Muscle layer of colon (tissue), 2 donors: ENCODE measurements at regions not wholly inside any gene's neighbourhood (a gene's known extent, or its start where the extent isn't known, plus 50 kb on each side); places are given as distances from the start of the nearest gene placed in this dataset.

ENCODE experiments used
- H3K27ac ChIP-seq: one replicate; pipeline ENCODE4 v1.7.0; 2013; ENCODE audit warnings: low read depth, mild to moderate bottlenecking, low read length, moderate library complexity
- H3K27me3 ChIP-seq, 2 donors: one replicate each; pipeline ENCODE4 v1.7.0; 2013; ENCODE audit warnings: low read length in 2 of 2, mild to moderate bottlenecking in 2 of 2; ENCODE audit not compliant: insufficient read depth in 2 of 2, control insufficient read depth in 1 of 2
- H3K36me3 ChIP-seq: one replicate; pipeline ENCODE4 v1.7.0; 2013; ENCODE audit warnings: mild to moderate bottlenecking, low read length; ENCODE audit not compliant: insufficient read depth
- H3K4me1 ChIP-seq: one replicate; pipeline ENCODE4 v1.7.0; 2013; ENCODE audit warnings: mild to moderate bottlenecking, low read length; ENCODE audit not compliant: insufficient read depth
- H3K4me3 ChIP-seq, 2 donors: one replicate each; pipeline ENCODE4 v1.7.0; 2013; ENCODE audit warnings: low read length in 2 of 2, low read depth in 1 of 2, mild to moderate bottlenecking in 1 of 2, moderate library complexity in 1 of 2
- H3K9ac ChIP-seq: one replicate; pipeline ENCODE4 v1.7.0; 2013; ENCODE audit warnings: low read length
- H3K9me3 ChIP-seq: one replicate; pipeline ENCODE4 v1.7.0; 2013; ENCODE audit warnings: mild to moderate bottlenecking, low read length
- donor health status: abdominal sarcoma.
- donor health status: Adenocarcinoma of cecum.

DNA sequence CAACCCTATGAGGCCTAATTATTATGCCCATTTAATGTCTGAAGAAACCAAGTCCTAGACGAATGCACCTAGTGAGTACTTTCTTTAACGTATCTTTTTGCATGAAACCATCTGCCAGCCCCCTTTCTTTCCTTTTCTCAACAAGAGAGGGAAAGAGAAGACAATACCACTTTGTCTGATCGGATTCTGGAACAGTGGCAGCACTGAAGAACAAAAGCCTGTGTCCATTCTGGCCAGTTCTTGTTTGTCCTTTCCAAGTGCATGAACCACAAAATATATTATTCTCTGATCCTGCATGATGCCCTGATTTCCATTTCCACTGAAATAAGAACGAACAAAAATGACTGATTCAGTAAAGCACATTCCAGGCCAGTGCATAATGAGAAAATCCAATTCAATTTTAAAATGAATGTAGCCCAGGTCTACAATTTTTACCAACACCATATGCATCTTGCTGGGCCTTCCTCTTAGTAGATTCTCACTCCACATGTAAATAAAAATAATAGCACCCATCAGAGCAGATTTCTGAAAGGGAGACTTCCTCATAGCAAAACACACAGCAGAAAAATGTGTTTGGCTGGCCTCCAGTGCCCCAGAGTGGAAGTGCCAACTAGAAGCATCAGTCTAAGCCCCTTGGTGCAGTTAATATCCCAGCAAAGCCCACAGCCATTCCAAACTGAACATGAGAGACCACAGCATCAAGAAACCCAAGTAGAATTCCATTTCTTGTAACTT, 422.6 kb upstream of the ID2 start:
- no peak overlapping the region for H3K27ac ChIP-seq
- H3K36me3 ChIP-seq = no peaks in the 10 kb centered on the region
- no peaks in the 10 kb centered on the region for H3K27me3 ChIP-seq
- no peaks in the 10 kb centered on the region for H3K4me1 ChIP-seq
- no peak overlapping the region for H3K4me3 ChIP-seq
- no peak overlapping the region for H3K9ac ChIP-seq
- H3K9me3 ChIP-seq = no peaks in the 10 kb centered on the region

DNA sequence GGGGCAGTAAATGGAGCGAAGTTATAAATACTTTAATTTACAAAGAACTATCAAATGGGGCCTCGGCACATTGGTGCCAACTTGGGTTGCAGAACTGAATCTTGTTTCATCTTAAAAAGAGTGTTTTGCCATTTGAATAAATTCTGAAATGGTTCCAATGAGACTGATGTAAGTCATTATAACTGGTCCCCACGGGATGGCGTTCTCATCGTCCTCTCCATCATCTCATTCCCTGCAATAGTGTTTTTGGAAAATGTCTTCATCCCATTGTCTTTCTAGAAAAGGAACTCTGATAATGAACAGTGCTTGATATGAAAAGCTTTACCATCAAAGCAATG, 422.0 kb upstream of the ID2 start:
- no peaks in the 10 kb centered on the region for H3K36me3 ChIP-seq
- H3K4me1 ChIP-seq = no peaks in the 10 kb centered on the region
- no peaks in the 10 kb centered on the region for H3K27me3 ChIP-seq
- H3K27ac ChIP-seq = no peak overlapping the region
- H3K9ac ChIP-seq = no peak overlapping the region
- H3K9me3 ChIP-seq = no peaks in the 10 kb centered on the region
- H3K4me3 ChIP-seq = no peak overlapping the region

DNA sequence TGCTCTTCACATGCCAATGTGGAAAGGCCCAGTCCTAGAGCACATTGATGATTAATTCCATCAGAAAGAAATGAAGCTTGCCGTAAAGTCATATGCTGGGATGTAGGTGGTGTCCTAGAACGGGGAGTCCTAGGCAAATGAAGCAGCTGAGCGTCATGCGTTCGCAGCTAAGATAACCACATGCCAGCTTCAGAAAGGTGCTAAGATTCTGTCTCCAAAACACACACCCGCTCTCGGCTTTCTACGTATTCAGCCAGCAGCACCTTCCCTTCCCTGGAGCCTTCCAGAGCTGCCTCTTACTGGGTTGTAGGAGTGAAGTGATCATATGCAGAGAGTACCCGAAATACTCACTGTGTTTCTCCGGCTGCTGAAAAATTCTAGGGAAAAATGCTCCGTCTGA, 421.6 kb upstream of the ID2 start:
- no peaks in the 10 kb centered on the region for H3K27me3 ChIP-seq
- no peaks in the 10 kb centered on the region for H3K4me1 ChIP-seq
- H3K9ac ChIP-seq = no peak overlapping the region
- no peaks in the 10 kb centered on the region for H3K36me3 ChIP-seq
- H3K9me3 ChIP-seq = no peaks in the 10 kb centered on the region
- H3K4me3 ChIP-seq = no peak overlapping the region
- H3K27ac ChIP-seq = no peak overlapping the region

DNA sequence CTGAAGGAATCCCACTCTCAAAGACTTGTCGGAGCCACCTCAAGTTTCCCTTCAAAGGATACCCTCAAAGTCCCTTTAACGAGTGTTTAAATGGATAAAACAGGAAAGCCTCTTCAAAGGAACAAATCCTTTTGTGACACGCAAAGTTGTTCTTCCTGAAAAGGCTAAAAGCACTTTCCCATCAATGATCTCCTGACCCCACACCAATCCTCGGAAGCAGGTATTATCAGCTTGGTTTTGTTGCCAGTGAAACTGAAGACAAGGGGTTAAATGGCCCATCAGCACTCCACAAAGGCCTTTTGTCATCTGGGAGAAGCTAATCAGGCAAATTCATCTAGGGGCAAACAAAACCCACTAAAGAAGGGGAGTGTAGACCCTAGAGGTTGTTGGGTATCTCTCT, 418.0 kb upstream of the ID2 start:
- Histone ChIP-seq H3K9ac (no peak overlapping the region), H3K27me3 (no peaks in the 10 kb centered on the region), H3K9me3 (no peaks in the 10 kb centered on the region), H3K27ac (no peak overlapping the region), H3K4me1 (no peaks in the 10 kb centered on the region), H3K4me3 (no peak overlapping the region), H3K36me3 (no peaks in the 10 kb centered on the region)

DNA sequence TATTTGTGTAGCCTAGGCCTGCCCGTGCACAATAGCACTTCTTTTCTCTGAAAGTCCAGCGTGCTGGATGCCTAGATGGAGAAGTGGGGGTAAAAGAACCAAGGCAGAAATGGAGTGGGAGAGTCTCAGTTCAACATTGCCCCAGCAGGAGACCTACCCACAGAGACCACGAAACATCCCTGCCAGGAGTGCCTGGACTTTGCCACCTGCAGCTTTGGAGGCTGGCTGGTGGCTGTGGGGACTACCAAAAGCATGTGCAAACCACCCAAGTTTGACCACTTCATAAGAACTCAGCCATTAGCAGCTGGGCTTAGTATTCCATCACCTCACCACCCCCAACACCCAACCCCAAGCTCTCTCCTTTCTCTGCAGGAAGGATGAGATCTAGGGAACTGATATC, 416.9 kb upstream of the ID2 start:
- Histone ChIP-seq H3K9me3 (no peaks in the 10 kb centered on the region), H3K36me3 (no peaks in the 10 kb centered on the region), H3K9ac (no peak overlapping the region), H3K27ac (no peak overlapping the region), H3K27me3 (no peaks in the 10 kb centered on the region), H3K4me3 (no peak overlapping the region), H3K4me1 (no peaks in the 10 kb centered on the region)

DNA sequence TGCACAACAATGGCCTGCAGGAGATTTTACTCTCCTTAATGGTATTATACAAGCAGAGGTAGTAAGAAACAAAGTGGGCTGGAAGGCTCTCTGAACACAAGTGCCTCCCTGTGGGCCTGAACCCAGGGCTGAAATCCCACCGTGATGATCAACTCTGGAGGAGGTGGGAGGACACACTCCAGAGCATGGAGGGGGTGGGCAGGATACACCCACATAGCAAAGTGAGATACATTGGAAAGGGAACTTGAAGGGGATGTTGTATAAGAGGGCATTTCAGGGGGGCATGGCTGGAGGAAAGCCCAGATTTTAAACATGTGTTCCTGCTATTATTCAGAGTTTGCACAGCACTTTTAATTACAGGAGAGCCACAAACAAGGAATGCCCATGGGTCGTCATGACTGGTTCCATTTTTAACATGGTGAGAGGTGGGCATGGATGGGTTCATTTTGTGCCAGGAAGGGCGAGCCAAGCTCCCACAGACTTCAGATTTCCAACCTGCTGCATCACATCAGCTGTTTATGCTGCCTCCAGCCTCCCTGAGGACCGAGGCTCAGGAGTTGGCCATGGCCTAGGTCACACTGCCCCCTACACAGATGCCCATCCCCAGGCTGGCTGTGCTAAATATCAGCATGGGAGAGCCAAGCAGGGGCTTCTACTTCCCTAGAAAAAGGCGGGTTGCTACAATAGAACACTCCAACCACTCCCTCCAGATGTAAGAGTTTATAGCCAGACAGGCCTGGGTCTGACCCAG, 416.2 kb upstream of the ID2 start:
- no peaks in the 10 kb centered on the region for H3K27me3 ChIP-seq
- no peak overlapping the region for H3K27ac ChIP-seq
- H3K9me3 ChIP-seq = no peaks in the 10 kb centered on the region
- no peak overlapping the region for H3K9ac ChIP-seq
- H3K36me3 ChIP-seq = no peaks in the 10 kb centered on the region
- no peak overlapping the region for H3K4me3 ChIP-seq
- H3K4me1 ChIP-seq = no peaks in the 10 kb centered on the region

DNA sequence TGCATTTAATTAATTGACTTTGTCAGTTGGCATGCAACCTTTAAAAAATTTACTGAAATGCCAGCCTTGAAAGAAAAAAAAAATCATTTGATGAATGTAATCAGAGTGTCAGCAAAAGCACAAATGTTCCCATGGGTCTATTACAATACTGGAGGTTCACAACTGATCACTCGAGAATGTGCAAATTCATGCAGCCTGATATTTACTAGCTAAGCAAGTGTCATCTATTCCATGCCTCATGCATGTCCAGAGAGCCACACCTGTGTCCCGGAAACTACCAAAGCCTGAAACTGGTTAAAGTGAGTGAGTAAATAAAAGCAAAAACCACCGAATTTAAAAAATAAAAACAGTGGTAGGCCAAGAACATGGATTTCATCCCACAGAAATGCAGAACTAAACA, 415.3 kb upstream of the ID2 start:
- Histone ChIP-seq H3K27ac (no peak overlapping the region), H3K4me1 (no peaks in the 10 kb centered on the region), H3K9ac (no peak overlapping the region), H3K4me3 (no peak overlapping the region), H3K9me3 (no peaks in the 10 kb centered on the region), H3K36me3 (no peaks in the 10 kb centered on the region), H3K27me3 (no peaks in the 10 kb centered on the region)

DNA sequence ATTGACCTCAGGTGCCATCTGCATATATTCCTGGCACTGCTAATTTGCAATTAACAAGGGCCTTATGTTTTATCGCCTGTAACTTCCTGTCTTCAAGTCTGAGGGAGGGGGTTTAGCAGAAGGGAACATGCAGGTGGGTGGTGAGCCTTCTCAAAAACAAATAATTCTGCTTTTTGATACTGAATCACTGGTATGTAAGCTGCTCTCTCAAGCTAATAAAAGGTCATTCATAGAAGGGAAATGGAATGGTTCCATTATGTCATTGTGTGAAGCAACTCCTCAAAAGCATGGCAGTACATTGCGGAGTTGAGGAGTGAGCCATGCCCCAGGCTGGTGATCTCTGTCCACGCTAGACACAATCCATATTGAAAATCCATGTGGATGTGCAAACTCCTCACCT, 414.8 kb upstream of the ID2 start:
- H3K27me3 ChIP-seq = no peaks in the 10 kb centered on the region
- no peak overlapping the region for H3K9ac ChIP-seq
- no peaks in the 10 kb centered on the region for H3K4me1 ChIP-seq
- no peak overlapping the region for H3K27ac ChIP-seq
- no peaks in the 10 kb centered on the region for H3K9me3 ChIP-seq
- H3K4me3 ChIP-seq = no peak overlapping the region
- no peaks in the 10 kb centered on the region for H3K36me3 ChIP-seq

DNA sequence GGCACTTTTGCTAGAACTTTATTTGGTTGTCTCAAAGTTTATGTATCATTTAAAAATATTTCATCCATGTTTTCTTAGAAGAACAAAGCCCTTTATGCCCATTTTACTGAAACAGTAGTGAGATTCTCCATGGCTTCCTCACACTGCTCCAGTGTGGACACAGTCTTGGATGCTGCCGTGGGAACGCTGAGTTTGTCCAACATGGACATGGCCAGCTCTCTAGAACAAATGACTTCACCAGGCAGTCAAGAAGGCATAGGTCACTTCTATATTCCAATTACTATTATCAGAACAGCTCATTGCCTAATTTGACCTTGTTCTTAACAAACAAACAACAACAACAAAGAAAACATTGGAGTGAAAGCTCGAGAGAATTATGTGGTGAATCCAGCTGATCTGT, 414.1 kb upstream of the ID2 start:
- H3K36me3 ChIP-seq = no peaks in the 10 kb centered on the region
- no peak overlapping the region for H3K4me3 ChIP-seq
- no peaks in the 10 kb centered on the region for H3K9me3 ChIP-seq
- no peaks in the 10 kb centered on the region for H3K4me1 ChIP-seq
- H3K27ac ChIP-seq = no peak overlapping the region
- H3K9ac ChIP-seq = no peak overlapping the region
- H3K27me3 ChIP-seq = no peaks in the 10 kb centered on the region

DNA sequence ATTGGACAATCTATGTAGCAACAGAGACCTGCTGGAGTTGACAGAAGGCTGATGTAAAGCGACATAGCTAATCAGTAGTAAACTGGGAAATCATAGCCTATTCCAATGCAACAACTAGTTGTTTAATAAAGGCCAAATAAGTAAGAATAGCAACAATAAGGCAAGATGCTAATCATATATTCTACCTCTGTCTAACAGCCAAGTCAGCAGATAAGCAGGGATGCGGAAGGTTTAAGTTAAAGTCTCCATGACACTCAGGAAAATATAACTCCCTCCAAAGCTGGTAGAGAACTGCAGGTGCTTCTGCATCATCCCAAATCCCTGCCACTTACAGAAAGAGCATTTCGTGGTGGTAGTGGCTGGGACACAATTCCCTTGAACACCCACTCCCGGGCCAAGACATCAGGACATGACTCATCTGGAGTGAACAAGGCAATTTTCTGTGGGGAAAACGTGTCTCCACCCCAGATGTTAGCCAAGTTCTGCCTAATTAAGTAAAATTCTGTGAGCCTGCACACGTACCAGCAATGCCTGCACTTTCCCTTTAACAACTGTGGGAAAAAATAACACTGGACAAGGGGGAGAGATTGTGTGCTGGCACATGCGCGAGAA, 413.6 kb upstream of the ID2 start:
- no peak overlapping the region for H3K27ac ChIP-seq
- no peaks in the 10 kb centered on the region for H3K36me3 ChIP-seq
- H3K9ac ChIP-seq = no peak overlapping the region

DNA sequence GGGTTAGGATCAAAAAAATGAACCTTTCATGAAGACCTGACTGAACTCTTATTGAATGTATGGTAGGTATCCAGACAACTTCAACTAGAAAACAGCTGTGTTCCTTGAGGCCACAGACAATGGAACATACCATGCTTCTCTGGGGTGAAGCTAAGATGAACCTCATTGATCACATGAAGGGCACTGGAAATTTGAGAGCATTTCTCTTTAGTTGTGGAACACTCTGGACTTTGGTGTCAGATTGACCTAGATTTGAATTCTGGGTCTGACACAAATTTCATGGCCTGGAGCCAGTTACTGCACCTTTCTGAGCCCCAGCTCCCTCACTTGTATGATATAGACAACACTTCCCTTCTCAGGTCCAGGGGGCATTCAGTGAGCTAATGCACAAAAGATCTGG, 411.2 kb upstream of the ID2 start:
- H3K36me3 ChIP-seq = no peaks in the 10 kb centered on the region
- no peaks in the 10 kb centered on the region for H3K4me1 ChIP-seq
- no peaks in the 10 kb centered on the region for H3K9me3 ChIP-seq
- H3K9ac ChIP-seq = no peak overlapping the region
- no peaks in the 10 kb centered on the region for H3K27me3 ChIP-seq
- no peak overlapping the region for H3K4me3 ChIP-seq
- no peak overlapping the region for H3K27ac ChIP-seq

More for the DNA sequence above, 413.6 kb upstream of the ID2 start:
- no peak overlapping the region for H3K4me3 ChIP-seq
- H3K9me3 ChIP-seq = no peaks in the 10 kb centered on the region
- no peaks in the 10 kb centered on the region for H3K27me3 ChIP-seq
- H3K4me1 ChIP-seq = no peaks in the 10 kb centered on the region

DNA sequence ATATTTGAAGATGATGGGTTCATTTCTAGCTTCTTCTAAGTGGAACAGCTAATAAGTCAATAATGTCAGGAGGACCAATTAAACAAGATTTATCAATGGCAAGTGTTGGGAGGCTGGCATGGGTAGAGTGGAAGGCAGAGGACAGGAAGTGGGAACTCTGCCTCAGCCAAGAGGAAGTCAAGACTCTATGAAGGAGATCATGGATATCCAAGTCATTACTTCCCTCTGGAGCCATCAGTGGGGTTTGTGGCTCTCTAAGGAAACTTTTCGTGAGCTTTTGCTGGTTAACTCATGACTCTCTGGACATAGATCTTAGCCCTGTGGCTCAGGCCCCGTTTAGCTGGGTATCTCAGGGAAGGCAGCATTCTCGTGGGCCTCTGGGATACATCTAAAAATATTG, 410.4 kb upstream of the ID2 start:
- H3K36me3 ChIP-seq = no peaks in the 10 kb centered on the region
- H3K27ac ChIP-seq = no peak overlapping the region
- no peak overlapping the region for H3K4me3 ChIP-seq
- H3K9me3 ChIP-seq = no peaks in the 10 kb centered on the region
- no peaks in the 10 kb centered on the region for H3K4me1 ChIP-seq
- no peaks in the 10 kb centered on the region for H3K27me3 ChIP-seq
- no peak overlapping the region for H3K9ac ChIP-seq
